ENCODE measurements at regions not wholly inside any gene's neighbourhood (a gene's known extent, or its start where the extent isn't known, plus 50 kb on each side); places are given as distances from the start of the nearest gene placed in this dataset.
"Not testable (repeated sequence)": the region's sequence is repeated elsewhere in the genome, so short reads cannot be mapped to it uniquely, and the experiment has no call there.

DNA sequence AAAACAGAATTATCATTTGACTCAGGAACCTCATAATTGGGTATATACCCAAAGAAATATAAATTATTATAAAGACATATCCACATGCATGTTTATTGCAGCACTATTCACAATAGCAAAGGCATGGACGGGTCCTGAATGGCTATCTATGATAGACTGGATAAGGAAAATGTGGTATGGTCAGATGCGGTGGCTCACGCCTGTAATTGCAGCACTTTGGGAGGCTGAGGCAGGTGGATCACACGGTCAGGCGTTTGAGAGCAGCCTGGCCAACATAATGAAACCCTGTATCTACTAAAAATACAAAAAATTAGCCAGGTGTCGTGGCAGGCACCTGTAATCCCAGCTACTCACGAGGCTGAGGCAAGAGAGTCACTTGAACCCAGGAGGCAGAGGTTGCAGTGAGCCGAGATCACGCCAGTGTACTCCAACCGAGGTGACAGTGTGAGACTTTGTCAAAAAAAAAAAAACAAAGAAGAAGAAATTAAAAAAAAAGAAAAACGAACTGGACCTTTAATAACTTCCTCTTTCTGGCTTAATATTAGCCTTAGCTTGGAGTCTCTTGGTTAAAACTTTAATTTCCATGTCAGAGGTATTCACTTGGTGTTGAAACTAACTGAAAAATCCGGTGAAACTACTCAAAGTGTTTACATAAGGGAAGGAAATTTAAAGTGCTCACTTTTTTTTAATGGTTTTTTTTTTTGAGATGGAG is 104.4 kb downstream of the ZNF486 start:
- TF ChIP-seq, protein P1, sequence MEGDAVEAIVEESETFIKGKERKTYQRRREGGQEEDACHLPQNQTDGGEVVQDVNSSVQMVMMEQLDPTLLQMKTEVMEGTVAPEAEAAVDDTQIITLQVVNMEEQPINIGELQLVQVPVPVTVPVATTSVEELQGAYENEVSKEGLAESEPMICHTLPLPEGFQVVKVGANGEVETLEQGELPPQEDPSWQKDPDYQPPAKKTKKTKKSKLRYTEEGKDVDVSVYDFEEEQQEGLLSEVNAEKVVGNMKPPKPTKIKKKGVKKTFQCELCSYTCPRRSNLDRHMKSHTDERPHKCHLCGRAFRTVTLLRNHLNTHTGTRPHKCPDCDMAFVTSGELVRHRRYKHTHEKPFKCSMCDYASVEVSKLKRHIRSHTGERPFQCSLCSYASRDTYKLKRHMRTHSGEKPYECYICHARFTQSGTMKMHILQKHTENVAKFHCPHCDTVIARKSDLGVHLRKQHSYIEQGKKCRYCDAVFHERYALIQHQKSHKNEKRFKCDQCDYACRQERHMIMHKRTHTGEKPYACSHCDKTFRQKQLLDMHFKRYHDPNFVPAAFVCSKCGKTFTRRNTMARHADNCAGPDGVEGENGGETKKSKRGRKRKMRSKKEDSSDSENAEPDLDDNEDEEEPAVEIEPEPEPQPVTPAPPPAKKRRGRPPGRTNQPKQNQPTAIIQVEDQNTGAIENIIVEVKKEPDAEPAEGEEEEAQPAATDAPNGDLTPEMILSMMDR (IDR thresholded peaks at IDR 0.05; ENCODE audit: control insufficient read depth, extremely low read depth, insufficient read depth): no peak
- no peak overlapping the region for H3K4me3 ChIP-seq (ENCODE audit: low read depth, low read length)

DNA sequence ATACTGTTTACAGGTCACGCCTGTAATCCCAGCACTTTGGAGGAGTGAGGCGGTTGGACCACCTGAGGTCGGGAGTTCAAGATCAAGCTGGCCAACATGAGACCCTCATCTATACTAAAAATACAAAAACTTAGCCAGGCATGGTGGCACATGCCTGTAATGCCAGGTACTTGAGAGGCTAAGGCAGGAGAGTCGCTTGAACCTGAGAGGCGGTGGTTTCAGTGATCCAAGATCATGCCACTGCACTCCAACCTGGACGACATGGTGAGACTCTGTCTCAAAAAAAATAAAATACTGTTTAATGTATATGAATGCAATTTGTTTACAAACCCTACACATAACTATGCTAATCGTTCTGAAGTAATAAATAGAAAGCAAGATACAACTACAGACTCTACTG is 102.4 kb downstream of the ZNF486 start:
- H3K4me3 ChIP-seq (ENCODE audit: low read depth, low read length): no peak overlapping the region
- TF ChIP-seq, protein P1 (IDR thresholded peaks at IDR 0.05; ENCODE audit: control insufficient read depth, extremely low read depth, insufficient read depth): no peak

More for the DNA sequence above, 104.4 kb downstream of the ZNF486 start:
- no peak for DNase-seq (ENCODE audit: low read depth)

GRCh38 chr19:20261513-20261912 is 94.5 kb downstream of the ZNF486 start:
- not testable (repeated sequence) for H3K4me3 ChIP-seq (ENCODE audit: low read depth, low read length); DNase-seq (ENCODE audit: low read depth)

More for the DNA sequence above, 102.4 kb downstream of the ZNF486 start:
- no peak for DNase-seq (ENCODE audit: low read depth)

DNA sequence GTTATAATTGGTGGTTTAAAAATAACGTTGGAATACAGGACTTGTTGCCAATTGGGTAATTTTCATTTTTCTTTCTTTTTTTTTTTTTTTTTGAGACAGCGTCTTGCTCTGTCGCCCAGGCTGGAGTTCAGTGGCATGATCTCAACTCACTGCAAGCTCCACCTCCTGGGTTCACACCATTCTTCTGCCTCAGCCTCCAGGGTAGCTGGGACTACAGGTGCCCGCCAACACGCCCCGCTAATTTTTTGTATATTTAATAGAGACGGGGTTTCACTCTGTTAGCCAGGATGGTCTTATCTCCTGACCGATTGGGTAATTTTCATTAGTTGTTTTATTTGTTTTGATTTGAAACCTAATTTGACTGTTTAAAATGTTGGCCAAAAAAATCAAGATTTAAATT is 93.7 kb downstream of the ZNF486 start:
- DNase-seq (ENCODE audit: low read depth); H3K4me3 ChIP-seq (ENCODE audit: low read depth, low read length): not testable (repeated sequence)

GRCh38 chr19:20259615-20260014 is 92.6 kb downstream of the ZNF486 start:
- TF ChIP-seq, protein P1 (IDR thresholded peaks at IDR 0.05; ENCODE audit: control insufficient read depth, extremely low read depth, insufficient read depth): no peak
- no peak overlapping the region for H3K4me3 ChIP-seq (ENCODE audit: low read depth, low read length)
- DNase-seq (ENCODE audit: low read depth): no peak

DNA sequence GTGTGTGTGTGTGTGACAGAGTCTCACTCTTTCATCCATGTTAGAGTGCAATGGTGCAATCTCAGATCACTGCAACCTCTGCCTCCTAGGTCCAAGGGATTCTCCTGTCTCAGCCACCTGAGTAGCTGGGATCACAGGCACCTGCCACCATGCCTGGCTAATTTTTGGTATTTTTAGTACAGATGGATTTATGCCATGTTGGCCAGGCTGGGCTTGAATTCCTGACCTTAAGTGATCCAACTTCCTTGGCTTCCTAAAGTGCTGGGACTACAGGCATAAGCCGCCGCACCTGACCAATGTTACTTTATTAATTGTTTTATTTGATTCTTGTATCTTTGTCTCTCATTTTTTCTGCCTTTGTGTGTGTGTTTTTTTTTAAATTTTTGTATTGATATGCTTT is 89.6 kb downstream of the ZNF486 start:
- no peak overlapping the region for H3K4me3 ChIP-seq (ENCODE audit: low read depth, low read length)
- TF ChIP-seq, protein P1 (IDR thresholded peaks at IDR 0.05; ENCODE audit: control insufficient read depth, extremely low read depth, insufficient read depth): no peak
- no peak for DNase-seq (ENCODE audit: low read depth)

DNA sequence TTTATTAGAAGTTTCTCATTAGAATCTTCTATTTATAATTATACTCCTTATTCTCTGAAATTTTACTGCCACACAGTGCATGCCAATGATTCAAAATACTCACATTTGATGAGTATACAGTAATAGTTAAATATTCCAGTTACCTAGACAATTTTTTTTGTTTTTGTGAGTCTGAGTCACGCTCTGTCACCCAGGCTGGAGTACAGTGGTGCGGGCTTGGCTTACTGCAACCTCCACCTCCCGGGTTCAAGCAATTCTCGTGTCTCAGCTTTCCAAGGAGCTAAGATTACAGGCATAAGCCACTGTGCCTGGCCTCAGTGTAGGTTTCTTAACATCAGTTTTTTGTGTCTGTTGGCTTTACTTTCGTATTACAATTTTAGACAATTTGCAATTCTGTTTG is 87.1 kb downstream of the ZNF486 start:
- H3K4me3 ChIP-seq (ENCODE audit: low read depth, low read length): no peak overlapping the region
- TF ChIP-seq, protein P1 (IDR thresholded peaks at IDR 0.05; ENCODE audit: control insufficient read depth, extremely low read depth, insufficient read depth): no peak
- DNase-seq (ENCODE audit: low read depth): no peak

- TF ChIP-seq, protein P1 (IDR thresholded peaks at IDR 0.05; ENCODE audit: control insufficient read depth, extremely low read depth, insufficient read depth): no peak
- no peak overlapping the region for H3K4me3 ChIP-seq (ENCODE audit: low read depth, low read length)
- no peak for DNase-seq (ENCODE audit: low read depth)
Observed at GRCh38 chr19:20252613-20253012, 85.6 kb downstream of the ZNF486 start.
